ENCODE measurements at regions not wholly inside any gene's neighbourhood (a gene's known extent, or its start where the extent isn't known, plus 50 kb on each side); places are given as distances from the start of the nearest gene placed in this dataset.

DNA sequence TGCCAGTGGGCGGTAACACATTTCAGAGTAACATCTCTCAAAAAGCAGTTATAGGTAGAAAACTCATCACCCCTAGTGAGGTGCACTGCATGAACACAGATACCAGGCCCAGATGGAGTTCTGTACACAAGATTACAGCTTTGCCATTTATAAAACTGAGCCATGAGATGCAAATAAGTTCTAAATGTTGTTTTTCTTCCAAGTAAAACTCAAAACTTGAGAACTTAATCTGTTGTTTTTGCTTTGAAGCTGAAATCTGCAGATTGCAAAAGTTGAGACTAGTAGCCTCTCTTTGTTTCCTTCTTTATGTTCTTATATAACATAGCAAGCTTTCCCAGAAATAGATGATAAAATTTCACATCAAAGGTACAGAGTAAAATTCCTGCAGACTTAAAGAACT is 434.1 kb downstream of the PLK2 start:
- TF ChIP-seq, protein P1, sequence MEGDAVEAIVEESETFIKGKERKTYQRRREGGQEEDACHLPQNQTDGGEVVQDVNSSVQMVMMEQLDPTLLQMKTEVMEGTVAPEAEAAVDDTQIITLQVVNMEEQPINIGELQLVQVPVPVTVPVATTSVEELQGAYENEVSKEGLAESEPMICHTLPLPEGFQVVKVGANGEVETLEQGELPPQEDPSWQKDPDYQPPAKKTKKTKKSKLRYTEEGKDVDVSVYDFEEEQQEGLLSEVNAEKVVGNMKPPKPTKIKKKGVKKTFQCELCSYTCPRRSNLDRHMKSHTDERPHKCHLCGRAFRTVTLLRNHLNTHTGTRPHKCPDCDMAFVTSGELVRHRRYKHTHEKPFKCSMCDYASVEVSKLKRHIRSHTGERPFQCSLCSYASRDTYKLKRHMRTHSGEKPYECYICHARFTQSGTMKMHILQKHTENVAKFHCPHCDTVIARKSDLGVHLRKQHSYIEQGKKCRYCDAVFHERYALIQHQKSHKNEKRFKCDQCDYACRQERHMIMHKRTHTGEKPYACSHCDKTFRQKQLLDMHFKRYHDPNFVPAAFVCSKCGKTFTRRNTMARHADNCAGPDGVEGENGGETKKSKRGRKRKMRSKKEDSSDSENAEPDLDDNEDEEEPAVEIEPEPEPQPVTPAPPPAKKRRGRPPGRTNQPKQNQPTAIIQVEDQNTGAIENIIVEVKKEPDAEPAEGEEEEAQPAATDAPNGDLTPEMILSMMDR (conservative IDR thresholded peaks at IDR 0.05) = no peak
- TF ChIP-seq ZFX (IDR thresholded peaks at IDR 0.05) = no peak
